ENCODE measurements at regions not wholly inside any gene's neighbourhood (a gene's known extent, or its start where the extent isn't known, plus 50 kb on each side); places are given as distances from the start of the nearest gene placed in this dataset.

DNA sequence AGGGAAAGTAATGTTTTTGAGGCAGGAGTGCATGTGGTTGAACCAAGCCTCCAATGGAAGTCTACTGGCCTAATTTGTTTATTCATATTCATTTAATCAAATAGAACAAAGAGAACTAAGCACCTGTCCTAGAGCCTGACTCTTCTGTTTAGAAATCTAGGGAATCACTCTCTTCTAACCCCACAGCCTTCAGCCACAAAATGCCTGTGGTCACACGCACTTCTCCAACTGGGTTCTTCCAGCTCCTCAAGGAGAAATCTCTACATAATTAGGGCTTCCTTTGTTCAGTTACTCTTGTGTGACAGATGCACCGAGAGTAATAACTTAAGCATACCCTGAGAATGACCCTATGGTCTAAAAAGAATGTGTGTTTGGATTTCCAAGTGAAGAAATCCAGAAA, 133.7 kb upstream of the NAMPT start:
- DNase-seq (ENCODE audit: low read depth) = no peak
- no peak overlapping the region for H3K4me3 ChIP-seq (ENCODE audit: low read depth, low read length)
- TF ChIP-seq, protein P1, sequence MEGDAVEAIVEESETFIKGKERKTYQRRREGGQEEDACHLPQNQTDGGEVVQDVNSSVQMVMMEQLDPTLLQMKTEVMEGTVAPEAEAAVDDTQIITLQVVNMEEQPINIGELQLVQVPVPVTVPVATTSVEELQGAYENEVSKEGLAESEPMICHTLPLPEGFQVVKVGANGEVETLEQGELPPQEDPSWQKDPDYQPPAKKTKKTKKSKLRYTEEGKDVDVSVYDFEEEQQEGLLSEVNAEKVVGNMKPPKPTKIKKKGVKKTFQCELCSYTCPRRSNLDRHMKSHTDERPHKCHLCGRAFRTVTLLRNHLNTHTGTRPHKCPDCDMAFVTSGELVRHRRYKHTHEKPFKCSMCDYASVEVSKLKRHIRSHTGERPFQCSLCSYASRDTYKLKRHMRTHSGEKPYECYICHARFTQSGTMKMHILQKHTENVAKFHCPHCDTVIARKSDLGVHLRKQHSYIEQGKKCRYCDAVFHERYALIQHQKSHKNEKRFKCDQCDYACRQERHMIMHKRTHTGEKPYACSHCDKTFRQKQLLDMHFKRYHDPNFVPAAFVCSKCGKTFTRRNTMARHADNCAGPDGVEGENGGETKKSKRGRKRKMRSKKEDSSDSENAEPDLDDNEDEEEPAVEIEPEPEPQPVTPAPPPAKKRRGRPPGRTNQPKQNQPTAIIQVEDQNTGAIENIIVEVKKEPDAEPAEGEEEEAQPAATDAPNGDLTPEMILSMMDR (IDR thresholded peaks at IDR 0.05; ENCODE audit: insufficient read depth, low read depth, low read length, missing control alignments) = no peak

DNA sequence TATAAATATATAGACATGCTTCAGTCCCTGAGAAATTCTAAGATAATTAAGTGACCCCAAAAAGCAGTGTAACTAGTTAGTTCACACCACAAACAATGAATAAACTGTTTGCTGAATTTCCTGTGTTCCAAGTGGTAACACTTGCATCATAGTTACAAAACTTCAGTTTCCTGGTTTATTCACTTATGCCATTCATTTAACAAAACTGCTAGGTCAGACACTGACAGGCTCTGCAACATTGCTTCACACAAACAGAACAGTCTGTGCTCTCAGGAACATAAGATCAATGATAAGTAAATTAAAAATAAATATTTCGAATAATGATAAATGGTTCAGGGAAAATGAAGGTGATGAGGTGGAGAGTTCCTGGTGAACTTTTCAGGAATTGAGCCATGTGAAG, 133.3 kb upstream of the NAMPT start:
- DNase-seq (ENCODE audit: low read depth) = no peak
- H3K4me3 ChIP-seq (ENCODE audit: low read depth, low read length) = no peak overlapping the region

DNA sequence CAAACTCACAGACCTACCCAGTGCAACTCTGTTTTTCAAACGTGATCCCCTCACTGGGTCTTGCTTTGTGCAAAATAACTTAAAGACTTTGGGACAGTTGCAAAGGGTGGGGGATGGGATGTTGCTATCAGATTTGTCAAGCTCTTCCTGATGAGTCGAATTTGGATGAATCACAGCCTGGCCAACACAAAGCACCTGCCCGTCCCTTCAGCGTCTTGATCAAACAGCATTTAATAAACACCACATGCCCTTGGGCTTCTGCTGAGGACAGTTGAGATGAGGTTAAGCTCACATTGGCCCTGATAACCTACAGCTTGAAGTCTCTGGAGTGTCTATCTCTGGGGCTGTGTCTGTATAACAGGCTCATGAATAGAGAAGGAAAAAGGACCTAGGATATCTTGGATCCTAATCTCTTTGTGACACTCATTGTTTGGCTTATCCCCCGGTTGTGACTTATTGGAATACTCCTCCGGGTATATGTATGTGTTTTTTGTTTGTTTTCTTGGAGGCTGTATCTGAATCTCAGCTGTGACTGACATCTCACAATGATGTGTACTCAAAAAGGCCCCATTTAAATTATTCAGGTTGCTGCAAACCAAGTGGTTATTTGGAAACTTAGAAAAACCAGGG, 132.6 kb upstream of the NAMPT start:
- H3K4me3 ChIP-seq (ENCODE audit: low read depth, low read length) = no peak overlapping the region
- TF ChIP-seq, protein P1 (IDR thresholded peaks at IDR 0.05; ENCODE audit: insufficient read depth, low read depth, low read length, missing control alignments) = no peak
- DNase-seq (ENCODE audit: low read depth) = no peak

More for the DNA sequence above, 133.3 kb upstream of the NAMPT start:
- TF ChIP-seq, protein P1 (IDR thresholded peaks at IDR 0.05; ENCODE audit: insufficient read depth, low read depth, low read length, missing control alignments) = no peak

DNA sequence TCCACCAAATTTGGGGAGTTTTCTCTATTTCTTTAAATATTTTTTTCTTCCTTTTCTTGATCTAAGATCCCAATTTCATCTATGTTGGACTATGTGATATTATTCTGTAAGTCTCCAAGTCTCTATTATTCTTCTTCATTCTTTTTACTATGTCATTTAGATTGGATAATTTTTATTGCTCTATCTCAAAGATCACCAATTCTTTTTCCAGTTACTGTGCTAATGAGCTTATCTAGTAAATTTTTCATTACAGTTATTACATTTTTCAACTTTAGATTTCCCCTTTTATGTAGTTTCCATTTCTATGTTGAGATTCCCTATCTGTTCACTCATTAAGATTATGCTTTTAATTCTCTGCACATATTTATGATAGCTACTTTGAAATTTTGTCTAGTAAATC, 131.6 kb upstream of the NAMPT start:
- H3K4me3 ChIP-seq (ENCODE audit: low read depth, low read length) = no peak overlapping the region
- DNase-seq (ENCODE audit: low read depth) = no peak
- TF ChIP-seq, protein P1 (IDR thresholded peaks at IDR 0.05; ENCODE audit: insufficient read depth, low read depth, low read length, missing control alignments) = no peak

DNA sequence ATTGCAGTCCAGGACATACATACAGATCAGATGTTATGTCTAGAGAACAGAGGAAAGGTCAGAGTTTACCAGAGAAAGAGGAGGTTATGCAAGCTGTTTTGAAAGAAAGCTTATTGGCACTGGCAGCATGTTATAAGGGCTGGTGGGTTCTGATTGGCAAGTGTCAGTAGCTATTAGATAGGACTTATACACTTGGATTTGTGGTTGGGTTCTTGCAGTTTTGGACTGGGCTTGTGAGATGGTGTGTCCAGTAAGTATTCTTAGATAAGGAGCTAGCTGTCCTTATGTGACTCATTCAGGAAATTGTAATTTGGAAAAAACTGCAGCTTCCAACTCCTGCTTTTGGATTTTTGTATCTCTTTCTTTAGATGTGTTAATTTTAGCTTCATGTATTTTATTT, 130.7 kb upstream of the NAMPT start:
- no peak overlapping the region for H3K4me3 ChIP-seq (ENCODE audit: low read depth, low read length)
- no peak for DNase-seq (ENCODE audit: low read depth)
- TF ChIP-seq, protein P1 (IDR thresholded peaks at IDR 0.05; ENCODE audit: insufficient read depth, low read depth, low read length, missing control alignments) = no peak

DNA sequence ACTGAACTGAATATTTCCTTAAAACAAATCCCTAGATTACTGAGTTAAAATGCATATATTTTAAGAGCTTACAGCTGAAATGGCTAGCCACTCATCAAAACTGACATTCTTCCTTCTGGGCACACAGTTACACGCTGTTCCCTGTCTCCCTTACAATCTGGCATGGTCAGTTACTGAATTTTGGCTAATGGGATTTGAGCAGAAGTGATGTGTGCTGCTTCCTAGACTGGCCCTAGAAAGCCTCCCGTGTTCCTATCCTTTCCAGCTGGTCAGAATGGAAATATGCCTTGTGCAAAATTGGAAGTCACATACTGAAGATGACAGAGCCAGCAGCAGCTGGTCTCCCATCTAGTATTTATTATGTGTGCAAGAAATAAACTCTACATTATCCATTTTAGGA, 128.7 kb upstream of the NAMPT start:
- TF ChIP-seq, protein P1 (IDR thresholded peaks at IDR 0.05; ENCODE audit: insufficient read depth, low read depth, low read length, missing control alignments) = no peak
- no peak overlapping the region for H3K4me3 ChIP-seq (ENCODE audit: low read depth, low read length)
- DNase-seq (ENCODE audit: low read depth) = no peak

DNA sequence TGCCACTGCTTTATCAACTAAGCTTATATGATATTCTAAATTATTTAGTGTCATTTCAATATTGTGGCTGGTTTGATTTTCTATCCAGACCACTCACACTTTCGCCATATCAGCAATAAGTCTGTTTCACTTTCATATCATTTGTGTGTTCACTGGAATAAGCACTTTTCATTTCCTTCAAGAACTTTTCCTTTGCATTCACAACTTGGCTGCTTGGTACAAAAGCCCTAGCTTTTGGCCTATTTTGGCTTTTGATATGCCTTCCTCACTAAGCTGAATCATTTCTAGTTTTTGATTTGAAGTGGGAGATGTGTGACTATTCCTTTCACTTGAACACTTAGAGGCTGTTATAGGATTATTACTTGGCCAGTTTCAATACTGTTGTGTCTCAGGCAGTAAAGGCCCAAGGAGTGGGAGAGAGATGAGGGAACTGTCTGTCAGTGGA, 120.9 kb upstream of the NAMPT start:
- TF ChIP-seq, protein P1 (IDR thresholded peaks at IDR 0.05; ENCODE audit: insufficient read depth, low read depth, low read length, missing control alignments) = no peak
- H3K4me3 ChIP-seq (ENCODE audit: low read depth, low read length) = no peak overlapping the region
- peak; percentile 26 for DNase-seq (ENCODE audit: low read depth)

Data from GM12865 (cell line).